Thyroid gland (tissue), 4 donors: ENCODE measurements at regions not wholly inside any gene's neighbourhood (a gene's known extent, or its start where the extent isn't known, plus 50 kb on each side); places are given as distances from the start of the nearest gene placed in this dataset.

Source experiments
- DNase-seq, 2 donors: peaks; one replicate each; pipeline ENCODE4 v3.0.0-alpha.2; 2019
- H3K27ac ChIP-seq, 3 donors: fragments of 200-600 bp; sonication (generic); 1 replicate in 2 of 3; 2 replicates in 1 of 3; pipeline ENCODE4 v1.5.1; 2016 to 2019; ENCODE audit warnings: mild to moderate bottlenecking in 1 of 3, moderate library complexity in 1 of 3
- H3K27me3 ChIP-seq: fragments of 200-600 bp; sonication (generic); one replicate; pipeline ENCODE4 v1.5.1; 2019
- H3K36me3 ChIP-seq, 2 donors: fragments of 200-600 bp; sonication (generic); one replicate each; pipeline ENCODE4 v1.5.1; 2016 to 2019
- H3K4me1 ChIP-seq, 2 donors: fragments of 200-600 bp; sonication (generic); one replicate each; pipeline ENCODE4 v1.5.1; 2017 to 2019
- H3K4me3 ChIP-seq, 3 donors: fragments of 200-600 bp; sonication (generic); replicated peaks in 1 of 3; 1 replicate in 2 of 3; 2 replicates in 1 of 3; pipeline ENCODE4 v1.5.1; 2016; ENCODE audit warnings: mild to moderate bottlenecking in 1 of 3
- H3K9me3 ChIP-seq: fragments of 200-600 bp; sonication (generic); one replicate; pipeline ENCODE4 v1.5.1; 2017
- CTCF ChIP-seq, 6 experiments: fragments of 200-600 bp in 3 of 6; fragments of 450-650 bp in 3 of 6; sonication (generic) in 3 of 6; IDR thresholded peaks; one replicate each; pipeline ENCODE4 v1.5.1; 2016 to 2019; ENCODE audit warnings: antibody characterized with exemption in 6 of 6, mild to moderate bottlenecking in 2 of 6, inconsistent platforms in 1 of 6, moderate library complexity in 1 of 6
- POLR2A ChIP-seq, 2 donors: fragments of 450-650 bp; IDR thresholded peaks; one replicate each; pipeline ENCODE4 v1.6.1; 2017; ENCODE audit warnings: antibody characterized with exemption in 2 of 2, mild to moderate bottlenecking in 2 of 2, moderate library complexity in 1 of 2
- WGBS, 2 donors: methylation state at CpG; one replicate each; pipeline ENCODE4 v1.1.5; 2017; 5-methylcytosine and 5-hydroxymethylcytosine counted together
- intact Hi-C: fragments of 100-400 bp; cut with DNase I; formaldehyde crosslinking; loops from one replicate; pipeline ENCODE4 v1.15.1; 2023

GRCh38 chr12:16719713-16720416, 113.9 kb upstream of the LMO3 start:
- intact Hi-C loops = no loop called here
- WGBS, 2 donors = 83 to 87% methylated on average over 2 of the region's 2 CpGs
- H3K36me3 ChIP-seq = no peaks in the 10 kb centered on the region
- no peak for DNase-seq
- no peak for TF ChIP-seq POLR2A (IDR thresholded peaks at IDR 0.05)
- no peak for TF ChIP-seq CTCF (IDR thresholded peaks at IDR 0.05)
- H3K27me3 ChIP-seq = no peaks in the 10 kb centered on the region
- H3K4me1 ChIP-seq = no peaks in the 10 kb centered on the region
- H3K9me3 ChIP-seq = no peaks in the 10 kb centered on the region
- H3K27ac ChIP-seq = no peak overlapping the region
- no peak overlapping the region for H3K4me3 ChIP-seq

- 81 to 85% methylated on average over 5 of the region's 5 CpGs for WGBS, 2 donors
Observed at GRCh38 chr12:16716928-16717327, 111.0 kb upstream of the LMO3 start.

GRCh38 chr12:16692099-16692498, 86.1 kb upstream of the LMO3 start:
- no peak for DNase-seq
- Histone ChIP-seq H3K27me3 (no peaks in the 10 kb centered on the region), H3K36me3 (no peaks in the 10 kb centered on the region), H3K4me1 (no peaks in the 10 kb centered on the region), H3K9me3 (no peaks in the 10 kb centered on the region), H3K27ac (no peak overlapping the region), H3K4me3 (no peak overlapping the region)
- intact Hi-C loops = no loop called here
- 95 to 96% methylated on average over 3 of the region's 3 CpGs for WGBS, 2 donors
- TF ChIP-seq POLR2A (IDR thresholded peaks at IDR 0.05) = no peak
- no peak for TF ChIP-seq CTCF (IDR thresholded peaks at IDR 0.05)

More at GRCh38 chr12:16716928-16717327, 111.0 kb upstream of the LMO3 start:
- no peaks in the 10 kb centered on the region for H3K9me3 ChIP-seq
- DNase-seq = no peak
- intact Hi-C loops = no loop called here
- H3K36me3 ChIP-seq = no peaks in the 10 kb centered on the region
- no peak overlapping the region for H3K4me3 ChIP-seq
- no peaks in the 10 kb centered on the region for H3K27me3 ChIP-seq
- no peak overlapping the region for H3K27ac ChIP-seq
- TF ChIP-seq CTCF (IDR thresholded peaks at IDR 0.05) = no peak
- TF ChIP-seq POLR2A (IDR thresholded peaks at IDR 0.05) = no peak
- H3K4me1 ChIP-seq = no peaks in the 10 kb centered on the region

- TF ChIP-seq POLR2A (IDR thresholded peaks at IDR 0.05) (no peak), CTCF (IDR thresholded peaks at IDR 0.05) (no peak)
- H3K36me3 ChIP-seq = no peaks in the 10 kb centered on the region
- WGBS, 2 donors = 86 to 96% methylated on average over 2 of the region's 2 CpGs
- H3K9me3 ChIP-seq = no peaks in the 10 kb centered on the region
- intact Hi-C loops = no loop called here
- no peak overlapping the region for H3K4me3 ChIP-seq
- no peaks in the 10 kb centered on the region for H3K27me3 ChIP-seq
- no peak overlapping the region for H3K27ac ChIP-seq
- no peaks in the 10 kb centered on the region for H3K4me1 ChIP-seq
- DNase-seq = no peak
Observed at GRCh38 chr12:16691624-16692023, 85.7 kb upstream of the LMO3 start.

- no peaks in the 10 kb centered on the region for H3K36me3 ChIP-seq
- no peaks in the 10 kb centered on the region for H3K9me3 ChIP-seq
- TF ChIP-seq POLR2A (IDR thresholded peaks at IDR 0.05) = no peak
- no peak for TF ChIP-seq CTCF (IDR thresholded peaks at IDR 0.05)
- H3K27ac ChIP-seq = no peak overlapping the region
- no peaks in the 10 kb centered on the region for H3K27me3 ChIP-seq
- no peaks in the 10 kb centered on the region for H3K4me1 ChIP-seq
- intact Hi-C loops = no loop called here
- DNase-seq = no peak
- no peak overlapping the region for H3K4me3 ChIP-seq
- WGBS, 2 donors = 88 to 98% methylated on average over 1 of the region's 1 CpG
Observed at GRCh38 chr12:16688200-16688599, 82.2 kb upstream of the LMO3 start.
